ENCODE measurements at regions not wholly inside any gene's neighbourhood (a gene's known extent, or its start where the extent isn't known, plus 50 kb on each side); places are given as distances from the start of the nearest gene placed in this dataset.

- ATAC-seq, result no peak
- 46 to 56% methylated on average over 11 of the region's 11 CpGs for WGBS, 2 donors
Observed at GRCh38 chr18:11283479-11284161, 134.3 kb upstream of the PIEZO2 start.

DNA sequence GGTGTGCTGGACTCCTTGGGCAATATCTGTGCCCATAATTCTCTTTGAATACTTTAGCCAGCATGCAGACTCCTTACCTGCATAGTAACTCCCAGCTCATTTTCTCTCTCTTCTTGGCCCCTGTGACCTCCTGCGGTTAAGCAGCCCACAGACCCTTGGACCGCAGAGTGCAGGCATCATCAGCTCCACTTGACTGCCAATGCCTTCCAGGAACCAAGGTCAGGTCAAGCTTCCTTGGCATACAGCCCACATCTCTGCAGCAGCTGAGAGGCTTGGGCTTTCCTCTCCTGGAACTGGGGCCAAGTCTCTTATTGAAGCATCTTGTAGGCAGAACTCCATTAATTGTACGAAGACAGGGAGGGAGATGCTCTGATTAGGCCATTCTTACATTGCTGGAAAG, 130.1 kb upstream of the PIEZO2 start:
- WGBS, 2 donors, result 59 to 74% methylated on average over 3 of the region's 3 CpGs
- no peak for ATAC-seq
- peaks cover 0 to 6% (median 0%) of the 10 kb centered on the region in 11 donors for H3K9me3 ChIP-seq
- no peak overlapping the region for H3K4me3 ChIP-seq
- no peak overlapping the region for H3K27ac ChIP-seq
- intact Hi-C loops (cut with DNase I), result no loop called here
- no peak for DNase-seq
- H3K27me3 ChIP-seq, result no peaks in the 10 kb centered on the region
- H3K4me1 ChIP-seq, result no peaks in the 10 kb centered on the region
- TF ChIP-seq, protein P1, sequence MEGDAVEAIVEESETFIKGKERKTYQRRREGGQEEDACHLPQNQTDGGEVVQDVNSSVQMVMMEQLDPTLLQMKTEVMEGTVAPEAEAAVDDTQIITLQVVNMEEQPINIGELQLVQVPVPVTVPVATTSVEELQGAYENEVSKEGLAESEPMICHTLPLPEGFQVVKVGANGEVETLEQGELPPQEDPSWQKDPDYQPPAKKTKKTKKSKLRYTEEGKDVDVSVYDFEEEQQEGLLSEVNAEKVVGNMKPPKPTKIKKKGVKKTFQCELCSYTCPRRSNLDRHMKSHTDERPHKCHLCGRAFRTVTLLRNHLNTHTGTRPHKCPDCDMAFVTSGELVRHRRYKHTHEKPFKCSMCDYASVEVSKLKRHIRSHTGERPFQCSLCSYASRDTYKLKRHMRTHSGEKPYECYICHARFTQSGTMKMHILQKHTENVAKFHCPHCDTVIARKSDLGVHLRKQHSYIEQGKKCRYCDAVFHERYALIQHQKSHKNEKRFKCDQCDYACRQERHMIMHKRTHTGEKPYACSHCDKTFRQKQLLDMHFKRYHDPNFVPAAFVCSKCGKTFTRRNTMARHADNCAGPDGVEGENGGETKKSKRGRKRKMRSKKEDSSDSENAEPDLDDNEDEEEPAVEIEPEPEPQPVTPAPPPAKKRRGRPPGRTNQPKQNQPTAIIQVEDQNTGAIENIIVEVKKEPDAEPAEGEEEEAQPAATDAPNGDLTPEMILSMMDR (IDR thresholded peaks at IDR 0.05), result no peak
- H3K36me3 ChIP-seq, result no peaks in the 10 kb centered on the region

More at GRCh38 chr18:11283479-11284161, 134.3 kb upstream of the PIEZO2 start:
- no peak for DNase-seq
- no peak overlapping the region for H3K27ac ChIP-seq
- H3K27me3 ChIP-seq, result no peaks in the 10 kb centered on the region
- H3K9me3 ChIP-seq, result peaks cover 0 to 6% (median 0%) of the 10 kb centered on the region in 11 donors
- TF ChIP-seq, protein P1 (IDR thresholded peaks at IDR 0.05), result no peak
- H3K4me1 ChIP-seq, result no peaks in the 10 kb centered on the region
- intact Hi-C loops (cut with DNase I), result no loop called here
- no peak overlapping the region for H3K4me3 ChIP-seq
- no peaks in the 10 kb centered on the region for H3K36me3 ChIP-seq

GRCh38 chr18:11276678-11277077, 127.3 kb upstream of the PIEZO2 start:
- peaks cover 0 to 6% (median 0%) of the 10 kb centered on the region in 11 donors for H3K9me3 ChIP-seq
- no peak overlapping the region for H3K4me3 ChIP-seq
- H3K27ac ChIP-seq, result no peak overlapping the region
- WGBS, 2 donors, result 64 to 68% methylated on average over 2 of the region's 2 CpGs
- no peak for DNase-seq
- peaks cover 0 to 5% (median 0%) of the 10 kb centered on the region in 9 donors for H3K4me1 ChIP-seq
- H3K27me3 ChIP-seq, result no peaks in the 10 kb centered on the region
- TF ChIP-seq, protein P1 (IDR thresholded peaks at IDR 0.05), result no peak
- ATAC-seq, result no peak
- intact Hi-C loops (cut with DNase I), result no loop called here
- no peaks in the 10 kb centered on the region for H3K36me3 ChIP-seq

GRCh38 chr18:11274144-11274794, 124.9 kb upstream of the PIEZO2 start:
- TF ChIP-seq, protein P1 (IDR thresholded peaks at IDR 0.05), result no peak
- intact Hi-C loops (cut with DNase I), result no loop called here
- H3K27me3 ChIP-seq, result no peaks in the 10 kb centered on the region
- no peaks in the 10 kb centered on the region for H3K9me3 ChIP-seq
- H3K4me3 ChIP-seq, result no peak overlapping the region
- no peaks in the 10 kb centered on the region for H3K36me3 ChIP-seq
- DNase-seq, result no peak
- peaks cover 0 to 5% (median 0%) of the 10 kb centered on the region in 9 donors for H3K4me1 ChIP-seq
- ATAC-seq, result no peak
- no peak overlapping the region for H3K27ac ChIP-seq
- WGBS, 2 donors, result 93 to 95% methylated on average over 6 of the region's 6 CpGs

Data from heart right ventricle (tissue), 16 donors.